ENCODE measurements at regions not wholly inside any gene's neighbourhood (a gene's known extent, or its start where the extent isn't known, plus 50 kb on each side); places are given as distances from the start of the nearest gene placed in this dataset.

GRCh38 chr18:24850532-24850931 is 390.1 kb downstream of the HRH4 start:
- no peaks in the 10 kb centered on the region for H3K27me3 ChIP-seq (ENCODE audit: control insufficient read depth in 2 of 2, insufficient read depth in 2 of 2, low read length in 2 of 2)
- DNase-seq: no peak
- H3K36me3 Mint-ChIP-seq: no peaks in the 10 kb centered on the region
- H2AFZ ChIP-seq (ENCODE audit: insufficient read depth, low read depth, low read length, poor library complexity, severe bottlenecking): no peak overlapping the region
- intact Hi-C loops (cut with micrococcal nuclease): no loop called here
- H3K4me1 Mint-ChIP-seq: peaks cover 23% of the 10 kb centered on the region
- H3K9me3 Mint-ChIP-seq: peaks cover 0 to 2% (median 0%) of the 10 kb centered on the region in 7 donors
- H3K4me1 ChIP-seq (ENCODE audit: control insufficient read depth in 1 of 2, insufficient read depth in 2 of 2, low read length in 2 of 2): peaks cover 4 to 10% of the 10 kb centered on the region in 2 donors
- H3K27me3 Mint-ChIP-seq (ENCODE audit: low read depth in 3 of 3): peaks cover 1 to 5% (median 3%) of the 10 kb centered on the region in 3 donors
- H3K36me3 ChIP-seq (replicated peaks in 1 of 2; ENCODE audit: control insufficient read depth in 1 of 2, insufficient read depth in 2 of 2, low read length in 2 of 2): no peaks in the 10 kb centered on the region
- H3K27ac ChIP-seq (ENCODE audit: low read depth in 1 of 2, low read length in 2 of 2): no peak overlapping the region
- H3K27ac Mint-ChIP-seq: no peak overlapping the region
- H4K20me1 ChIP-seq (ENCODE audit: insufficient read depth, low read length): no peaks in the 10 kb centered on the region
- H3K9ac ChIP-seq (ENCODE audit: insufficient read depth, low read length, poor library complexity, severe bottlenecking): no peak overlapping the region
- no peak overlapping the region for H3K4me3 Mint-ChIP-seq
- no peaks in the 10 kb centered on the region for H3K9me3 ChIP-seq (replicated peaks in 1 of 2; ENCODE audit: control insufficient read depth in 1 of 2, insufficient read depth in 1 of 2, low read length in 2 of 2)
- no peaks in the 10 kb centered on the region for H3K79me2 ChIP-seq (ENCODE audit: insufficient read depth, low read length)
- 95% methylated on average over 6 of the region's 7 CpGs for WGBS (ENCODE audit: insufficient coverage)
- H3K4me3 ChIP-seq (replicated peaks in 1 of 3; ENCODE audit: low read depth in 2 of 3, low read length in 3 of 3): no peak overlapping the region
- no peak for TF ChIP-seq CTCF (IDR thresholded peaks at IDR 0.05)
- H3K4me2 ChIP-seq (replicated peaks; ENCODE audit: extremely low read depth, low read length, poor library complexity, severe bottlenecking): no peak overlapping the region

- Histone ChIP-seq H3K9ac (ENCODE audit: insufficient read depth, low read length, poor library complexity, severe bottlenecking) (no peak overlapping the region), H3K27me3 (ENCODE audit: control insufficient read depth in 2 of 2, insufficient read depth in 2 of 2, low read length in 2 of 2) (no peaks in the 10 kb centered on the region), H4K20me1 (ENCODE audit: insufficient read depth, low read length) (no peaks in the 10 kb centered on the region), H3K4me2 (replicated peaks; ENCODE audit: extremely low read depth, low read length, poor library complexity, severe bottlenecking) (no peak overlapping the region), H3K79me2 (ENCODE audit: insufficient read depth, low read length) (no peaks in the 10 kb centered on the region), H3K4me3 (replicated peaks in 1 of 3; ENCODE audit: low read depth in 2 of 3, low read length in 3 of 3) (no peak overlapping the region), H3K36me3 (replicated peaks in 1 of 2; ENCODE audit: control insufficient read depth in 1 of 2, insufficient read depth in 2 of 2, low read length in 2 of 2) (no peaks in the 10 kb centered on the region), H2AFZ (ENCODE audit: insufficient read depth, low read depth, low read length, poor library complexity, severe bottlenecking) (no peak overlapping the region), H3K4me1 (ENCODE audit: control insufficient read depth in 1 of 2, insufficient read depth in 2 of 2, low read length in 2 of 2) (peaks cover 4 to 5% of the 10 kb centered on the region in 2 donors), H3K27ac (ENCODE audit: low read depth in 1 of 2, low read length in 2 of 2) (no peak overlapping the region), H3K9me3 (replicated peaks in 1 of 2; ENCODE audit: control insufficient read depth in 1 of 2, insufficient read depth in 1 of 2, low read length in 2 of 2) (no peaks in the 10 kb centered on the region)
- 100% methylated on average over 1 of the region's 4 CpGs for WGBS (ENCODE audit: insufficient coverage)
- peaks cover 13% of the 10 kb centered on the region for H3K4me1 Mint-ChIP-seq
- DNase-seq: no peak
- peaks cover 3 to 6% (median 5%) of the 10 kb centered on the region in 3 donors for H3K27me3 Mint-ChIP-seq (ENCODE audit: low read depth in 3 of 3)
- H3K36me3 Mint-ChIP-seq: no peaks in the 10 kb centered on the region
- no peak overlapping the region for H3K4me3 Mint-ChIP-seq
- no peak overlapping the region for H3K27ac Mint-ChIP-seq
- H3K9me3 Mint-ChIP-seq: peaks cover 0 to 3% (median 0%) of the 10 kb centered on the region in 7 donors
- no peak for TF ChIP-seq CTCF (IDR thresholded peaks at IDR 0.05)
- intact Hi-C loops (cut with micrococcal nuclease): no loop called here
Observed at GRCh38 chr18:24853076-24853475, 392.6 kb downstream of the HRH4 start.

Data from CD14-positive monocyte (primary cell).